CD4-positive, alpha-beta T cell treated with Interleukin-21 for 1 hour (primary cell): ENCODE measurements at regions not wholly inside any gene's neighbourhood (a gene's known extent, or its start where the extent isn't known, plus 50 kb on each side); places are given as distances from the start of the nearest gene placed in this dataset.

Experiments
- DNase-seq: peaks from one replicate; pipeline ENCODE4 v3.0.0-alpha.2; 2020

DNA sequence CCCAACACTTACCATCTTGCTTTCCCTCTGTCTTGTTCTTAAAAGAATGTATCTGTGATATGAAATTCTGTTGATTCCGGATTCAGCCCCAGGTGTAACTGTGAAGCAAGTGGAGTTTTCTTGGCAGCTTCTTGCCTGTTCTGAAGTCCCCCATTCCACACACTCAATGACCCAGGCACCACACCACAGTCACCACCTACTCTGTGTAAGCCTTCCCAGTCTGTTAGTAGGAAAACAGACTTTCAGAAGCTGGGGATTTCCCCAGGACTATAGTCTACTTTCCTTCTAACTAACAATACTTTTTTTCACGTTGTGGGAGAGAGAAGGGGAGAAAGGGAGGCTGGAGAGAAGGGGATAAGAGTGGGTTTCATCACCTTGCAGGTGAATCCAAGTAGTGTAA lies 299.1 kb upstream of the PROX1 start:
- DNase-seq: no peak

DNA sequence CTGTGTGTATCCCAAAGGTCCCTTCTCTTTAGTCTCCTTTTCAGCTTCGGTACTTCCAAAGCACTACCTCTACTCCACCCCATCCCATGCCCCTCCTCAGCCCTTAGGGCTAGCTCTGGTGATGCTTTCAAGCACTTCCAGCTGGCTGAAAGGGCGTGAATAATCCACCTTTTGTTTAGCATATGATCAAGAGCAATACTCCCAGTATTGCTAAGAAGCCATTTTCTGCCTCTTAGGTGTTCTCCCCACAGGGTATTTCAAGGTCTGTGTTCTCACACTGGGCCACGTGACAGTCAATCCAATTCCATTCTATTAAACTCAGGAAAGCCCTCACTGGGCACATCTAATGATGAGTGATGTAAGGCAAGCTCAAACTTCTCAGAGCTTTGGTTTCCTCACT lies 298.5 kb upstream of the PROX1 start:
- DNase-seq: no peak

DNA sequence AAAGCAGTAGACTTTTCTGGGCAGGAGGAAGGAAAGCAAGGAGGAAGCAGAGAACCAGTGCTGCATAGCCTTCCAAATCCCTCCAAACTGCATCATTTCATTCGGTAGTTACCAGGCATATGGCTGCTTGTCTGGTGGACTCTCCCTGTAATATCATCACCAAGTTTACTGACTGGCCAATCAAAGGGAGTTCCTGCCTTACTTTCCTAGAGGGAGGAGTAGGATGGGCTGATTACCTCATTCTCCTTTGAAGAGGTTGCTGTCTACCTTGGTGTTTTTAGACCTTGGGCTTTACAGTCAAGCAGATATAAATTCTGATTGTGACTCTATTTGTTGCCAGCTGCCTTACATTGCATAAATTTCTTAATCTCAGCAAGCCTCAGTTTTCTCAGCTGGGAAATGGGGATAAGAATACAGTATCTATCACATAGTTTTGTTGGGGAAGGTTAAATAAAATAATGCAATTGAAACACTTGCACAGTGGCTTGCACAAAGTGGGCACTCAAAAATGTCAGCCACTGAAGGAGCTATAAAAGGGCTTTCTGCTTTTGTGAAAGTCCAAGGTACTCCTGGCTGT lies 297.3 kb upstream of the PROX1 start:
- no peak for DNase-seq

DNA sequence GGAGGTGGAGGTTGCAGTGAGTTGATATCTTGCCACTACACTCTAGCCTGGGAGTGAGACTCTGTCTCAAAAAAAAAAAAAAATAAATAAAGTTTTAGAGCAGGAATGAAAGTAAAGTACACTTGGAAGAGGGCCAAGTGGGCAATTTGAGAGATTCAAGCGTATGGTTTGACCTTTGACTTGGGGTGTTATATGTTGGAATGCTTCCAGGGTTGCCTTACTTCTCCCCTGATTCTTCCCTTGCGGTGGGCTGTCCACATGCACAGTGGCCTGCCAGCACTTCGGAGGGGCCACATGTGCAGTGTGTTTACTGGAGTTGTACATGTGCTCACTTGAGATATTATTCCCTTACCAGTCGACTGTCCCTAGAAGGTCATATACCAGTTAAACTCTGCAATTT lies 295.5 kb upstream of the PROX1 start:
- DNase-seq: no peak

DNA sequence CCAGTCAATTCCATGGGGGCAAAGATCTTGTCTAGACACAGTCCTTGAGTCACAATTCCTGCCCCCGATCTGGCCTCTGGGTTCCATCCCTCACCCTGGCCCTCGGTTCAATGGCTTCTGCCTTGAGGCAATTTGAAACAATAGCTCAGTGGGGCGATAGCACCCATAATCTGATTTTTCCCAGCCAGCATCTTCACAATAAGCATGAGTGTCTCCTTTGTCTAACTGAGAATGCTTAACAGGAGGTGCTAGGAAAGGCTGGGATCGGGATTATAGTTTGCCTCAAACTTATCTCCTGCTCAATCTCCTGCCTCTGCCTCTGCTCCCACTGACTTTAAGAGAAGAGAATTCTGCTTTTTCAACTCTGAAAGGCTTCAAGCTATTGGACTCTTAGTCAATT lies 293.9 kb upstream of the PROX1 start:
- DNase-seq: no peak

DNA sequence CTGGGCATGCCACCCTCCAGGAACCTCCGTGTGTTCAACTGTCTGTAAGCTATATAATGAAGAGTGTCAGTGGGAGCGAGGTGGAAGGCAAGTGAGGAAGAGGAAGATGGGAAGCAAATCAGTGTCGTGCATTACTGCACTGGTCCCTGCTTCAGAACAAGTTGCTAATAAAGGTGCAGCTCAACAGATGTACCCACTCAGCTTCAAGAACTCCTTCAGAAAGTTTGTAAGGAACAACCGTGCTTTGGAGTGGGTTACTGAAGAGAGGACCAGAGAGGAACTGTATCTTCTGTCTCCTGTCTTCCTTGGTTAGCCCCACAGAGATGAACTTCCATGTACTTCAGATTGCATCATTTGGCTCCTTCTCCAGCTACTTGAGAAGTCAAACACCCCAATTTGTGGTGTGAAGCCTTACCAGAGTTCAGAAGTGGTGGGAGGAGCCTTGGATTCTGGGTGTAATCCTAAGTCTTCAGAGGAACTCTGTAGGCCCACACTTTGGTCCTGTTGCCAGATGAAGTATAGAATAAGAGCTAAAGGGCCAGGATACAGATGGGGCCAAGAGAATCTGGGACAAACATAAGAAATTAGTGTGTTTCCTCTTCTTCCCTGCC lies 290.5 kb upstream of the PROX1 start:
- no peak for DNase-seq

DNA sequence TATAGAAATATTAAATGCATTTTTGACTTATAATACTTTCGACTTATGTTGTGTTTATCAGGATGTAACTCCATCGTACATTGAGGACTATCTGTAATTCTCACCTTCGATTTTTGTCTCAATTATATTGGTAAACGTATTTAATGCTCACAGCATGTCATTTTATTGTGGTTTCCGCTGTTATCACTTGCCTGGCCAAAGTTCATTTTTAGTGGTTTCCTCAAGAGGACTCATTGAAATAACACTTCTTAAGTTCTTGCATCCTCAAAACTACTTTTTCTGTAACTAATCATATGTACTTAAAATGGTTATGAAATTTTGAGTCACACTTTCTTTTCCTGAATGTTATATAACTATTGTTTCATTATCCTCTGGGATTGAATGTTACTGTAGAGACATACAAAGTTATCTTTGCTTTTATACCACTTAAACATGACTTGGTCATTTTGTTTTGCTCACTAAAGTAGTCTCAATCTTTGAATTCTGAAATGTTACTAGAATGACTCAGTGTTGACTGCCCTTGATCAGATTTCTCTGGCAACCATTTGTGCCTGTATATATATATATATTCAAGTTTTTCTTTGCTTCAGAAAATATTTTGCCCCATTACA lies 289.6 kb upstream of the PROX1 start:
- no peak for DNase-seq

DNA sequence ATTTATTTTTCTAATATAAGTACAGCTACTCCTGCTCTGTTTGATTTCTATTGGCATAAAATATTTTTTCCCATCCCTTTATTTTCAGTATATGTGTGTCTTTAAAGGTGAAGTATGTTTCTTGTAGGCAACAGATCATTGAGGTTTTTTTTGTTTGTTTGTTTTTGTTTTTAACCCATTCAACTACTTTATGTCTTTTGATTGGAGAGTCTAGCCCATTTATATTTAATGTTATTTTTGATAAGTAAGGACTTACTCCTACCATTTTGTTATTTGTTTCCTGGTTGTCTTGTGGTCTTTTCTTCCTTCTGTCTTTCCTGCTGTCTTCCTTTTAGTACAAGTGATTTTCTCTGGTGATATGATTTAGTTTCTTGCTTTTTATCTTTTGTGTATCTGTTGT lies 285.1 kb upstream of the PROX1 start:
- DNase-seq: no peak

DNA sequence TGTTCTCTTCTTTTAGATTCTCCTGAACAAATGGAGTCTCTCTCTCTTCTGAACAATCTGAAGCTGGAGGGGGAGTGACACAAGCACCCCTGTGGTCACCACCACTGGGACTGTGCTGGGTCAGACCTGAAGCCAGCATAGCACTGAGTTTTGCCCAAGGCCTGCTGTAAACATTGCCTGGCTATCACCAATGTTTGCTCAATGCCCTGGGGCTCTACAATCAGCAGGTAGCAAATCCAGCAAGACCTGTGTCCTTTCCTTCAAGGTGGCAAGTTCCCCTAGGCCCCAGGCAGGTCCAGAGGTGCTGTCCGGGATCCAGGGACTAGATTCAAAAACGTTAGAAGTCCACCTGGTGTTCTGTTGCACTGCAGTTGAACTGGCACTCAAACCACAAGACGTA lies 282.8 kb upstream of the PROX1 start:
- DNase-seq: no peak

DNA sequence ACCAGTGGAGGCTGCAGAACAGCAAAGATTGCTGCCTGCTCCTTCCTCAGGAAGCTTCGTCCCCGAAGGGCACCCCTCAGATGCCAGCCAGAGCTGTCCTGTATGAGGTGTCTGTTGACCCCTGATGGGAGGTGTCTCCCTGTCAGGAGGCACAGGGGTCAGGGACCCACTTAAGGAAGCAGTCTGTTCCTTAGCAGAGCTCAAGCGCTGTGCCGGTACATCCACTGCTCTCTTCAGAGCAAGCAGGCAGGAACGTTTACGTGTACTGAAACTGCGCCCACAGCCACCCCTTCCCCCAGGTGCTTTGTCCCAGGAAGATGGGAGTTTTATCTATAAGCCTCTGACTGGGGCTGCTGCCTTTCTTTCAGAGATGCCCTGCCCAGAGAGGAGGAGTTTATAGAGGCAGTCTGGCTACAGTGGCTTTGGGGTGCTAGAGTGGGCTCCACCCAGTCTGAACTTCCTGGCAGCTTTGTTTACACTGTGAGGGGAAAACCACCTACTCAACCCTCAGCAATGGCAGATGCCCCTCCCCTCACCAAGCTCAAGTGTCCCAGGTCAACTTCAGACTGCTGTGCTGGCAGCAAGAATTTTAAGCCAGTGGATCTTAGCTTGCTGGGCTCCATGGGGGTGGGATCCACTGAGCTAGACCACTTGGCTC lies 275.8 kb upstream of the PROX1 start:
- DNase-seq: peak; percentile 19

DNA sequence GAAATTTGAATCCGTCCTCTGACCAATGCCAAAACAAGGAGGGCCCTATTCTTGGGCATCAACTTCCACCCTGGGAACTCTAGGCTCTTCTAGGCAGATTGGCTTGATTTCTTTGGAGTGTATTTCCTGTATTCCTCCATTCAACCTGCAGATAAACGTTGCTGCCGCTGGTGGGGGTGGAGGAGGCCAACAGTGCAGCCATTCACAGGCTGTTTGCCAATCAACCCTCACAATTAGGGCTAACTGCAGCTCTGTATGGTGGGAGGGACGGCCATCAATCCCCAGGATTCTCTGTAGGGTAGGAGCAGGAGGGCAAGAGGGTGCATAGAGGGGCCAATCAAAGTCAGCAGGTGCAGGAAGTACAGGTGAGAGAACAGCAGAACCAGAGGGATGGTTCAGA lies 273.1 kb upstream of the PROX1 start:
- DNase-seq: no peak

DNA sequence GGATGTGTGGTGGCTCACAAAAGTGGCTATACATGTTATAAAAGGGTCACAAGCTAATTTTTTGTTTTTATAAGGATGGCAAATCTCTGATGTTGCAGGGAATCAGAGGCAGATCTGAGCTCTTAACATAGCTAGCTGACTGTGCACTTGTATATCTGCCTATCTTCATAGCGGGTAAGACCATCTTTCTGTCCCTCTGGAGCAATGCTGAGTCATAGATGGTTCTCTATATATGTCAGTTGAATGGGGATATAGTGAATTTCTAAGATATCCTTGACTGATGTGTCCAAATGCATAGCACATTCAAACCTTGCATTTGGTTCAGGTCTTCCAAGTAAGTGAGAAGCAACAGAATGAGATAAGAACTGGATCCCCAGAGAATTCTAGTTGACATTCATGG lies 272.6 kb upstream of the PROX1 start:
- DNase-seq: no peak

DNA sequence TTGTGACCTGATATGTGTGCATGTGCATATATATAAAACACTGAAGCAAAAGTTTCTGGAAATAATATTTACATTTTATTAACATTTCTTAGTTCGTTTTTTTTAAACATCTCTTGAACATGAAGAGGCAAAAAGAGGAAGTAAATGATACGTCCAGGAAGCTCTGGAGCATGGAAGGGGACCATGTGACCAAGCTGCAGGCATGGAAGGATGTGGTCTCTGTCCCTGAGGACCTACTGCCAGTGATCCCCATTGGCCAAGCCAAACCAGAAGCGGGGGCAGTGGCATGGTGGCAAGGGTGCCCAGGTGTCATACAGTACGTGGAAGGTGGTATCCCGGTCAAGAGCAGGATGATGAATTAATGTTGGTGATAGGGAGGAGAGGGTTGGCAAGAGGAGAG lies 268.3 kb upstream of the PROX1 start:
- DNase-seq: no peak

DNA sequence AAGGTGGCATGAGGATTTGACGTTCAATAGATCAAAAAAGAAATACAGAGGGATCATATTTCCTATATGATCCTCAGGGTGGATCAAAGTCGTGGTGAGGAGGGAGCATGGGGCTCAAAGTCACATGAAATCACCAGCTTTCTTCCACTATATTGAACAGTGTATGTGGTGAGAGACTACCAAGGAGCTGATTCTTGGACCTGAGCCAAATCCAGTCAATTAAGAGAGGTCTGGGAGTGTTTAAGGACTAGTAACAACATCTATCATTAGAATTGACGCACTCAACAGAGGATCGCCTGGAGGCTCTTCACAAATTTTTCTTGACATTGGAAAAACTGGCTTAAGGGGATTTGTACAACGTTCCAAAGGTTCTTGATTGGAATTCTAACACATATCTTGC lies 267.7 kb upstream of the PROX1 start:
- no peak for DNase-seq

DNA sequence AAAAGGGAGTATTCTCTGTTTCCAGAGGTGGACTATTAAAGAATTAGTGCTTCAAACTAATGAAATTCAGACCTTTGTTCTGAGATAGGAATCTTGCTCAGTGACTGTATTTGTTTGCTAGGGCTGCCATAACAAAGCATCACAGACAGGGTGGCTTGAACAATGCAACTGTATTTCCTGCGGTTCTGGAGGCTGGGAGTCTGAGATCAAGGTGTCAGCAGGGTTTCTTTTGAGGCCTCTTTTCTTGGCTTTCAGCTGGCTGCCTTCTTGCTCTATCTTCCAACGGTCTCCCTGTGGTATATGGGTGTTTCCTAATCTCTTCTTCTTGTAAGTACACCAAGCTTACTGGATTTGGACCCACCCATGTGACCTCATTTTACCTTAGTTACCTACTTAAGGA lies 264.6 kb upstream of the PROX1 start:
- DNase-seq: no peak

DNA sequence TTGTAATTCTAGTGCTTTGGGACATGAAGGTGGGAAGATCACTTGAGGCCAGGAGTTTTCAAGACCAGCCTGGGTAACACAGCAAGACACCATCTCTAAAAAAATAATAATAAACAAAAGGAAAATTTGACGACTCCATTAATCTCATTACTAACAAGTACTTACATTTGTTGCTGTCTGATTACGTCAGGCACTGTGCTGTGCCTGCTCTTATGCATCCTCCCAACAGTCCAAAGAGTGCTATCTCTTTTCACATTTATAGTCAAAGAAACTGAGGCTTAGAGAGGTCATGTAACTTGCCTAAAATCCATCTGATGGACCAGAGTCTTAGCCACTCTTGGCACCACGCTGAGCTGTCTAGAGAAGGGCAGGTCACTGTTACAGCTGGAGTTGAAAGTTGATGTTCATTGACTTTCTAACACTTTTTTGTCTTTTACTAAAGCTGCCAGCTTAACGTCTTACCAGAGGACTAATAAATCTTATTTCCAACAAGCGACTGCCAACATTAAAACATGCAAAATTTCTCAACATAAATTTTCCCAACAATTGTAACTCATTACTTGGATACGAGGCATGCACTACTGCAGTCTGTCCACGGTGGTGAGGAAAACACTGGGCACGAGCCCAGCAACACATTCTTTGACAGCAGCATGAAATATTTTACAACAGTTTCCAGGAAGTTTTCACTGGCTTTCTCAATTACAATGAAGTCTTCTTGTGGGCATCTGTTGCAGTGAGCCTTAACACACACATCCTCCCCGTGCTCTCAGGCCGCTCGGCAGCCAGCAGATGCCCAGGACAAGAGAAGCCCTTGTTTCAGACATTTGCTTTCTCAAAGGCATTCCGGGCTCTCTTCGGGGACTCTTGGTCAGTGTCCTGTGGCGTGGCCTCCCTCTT lies 262.9 kb upstream of the PROX1 start:
- DNase-seq: no peak

DNA sequence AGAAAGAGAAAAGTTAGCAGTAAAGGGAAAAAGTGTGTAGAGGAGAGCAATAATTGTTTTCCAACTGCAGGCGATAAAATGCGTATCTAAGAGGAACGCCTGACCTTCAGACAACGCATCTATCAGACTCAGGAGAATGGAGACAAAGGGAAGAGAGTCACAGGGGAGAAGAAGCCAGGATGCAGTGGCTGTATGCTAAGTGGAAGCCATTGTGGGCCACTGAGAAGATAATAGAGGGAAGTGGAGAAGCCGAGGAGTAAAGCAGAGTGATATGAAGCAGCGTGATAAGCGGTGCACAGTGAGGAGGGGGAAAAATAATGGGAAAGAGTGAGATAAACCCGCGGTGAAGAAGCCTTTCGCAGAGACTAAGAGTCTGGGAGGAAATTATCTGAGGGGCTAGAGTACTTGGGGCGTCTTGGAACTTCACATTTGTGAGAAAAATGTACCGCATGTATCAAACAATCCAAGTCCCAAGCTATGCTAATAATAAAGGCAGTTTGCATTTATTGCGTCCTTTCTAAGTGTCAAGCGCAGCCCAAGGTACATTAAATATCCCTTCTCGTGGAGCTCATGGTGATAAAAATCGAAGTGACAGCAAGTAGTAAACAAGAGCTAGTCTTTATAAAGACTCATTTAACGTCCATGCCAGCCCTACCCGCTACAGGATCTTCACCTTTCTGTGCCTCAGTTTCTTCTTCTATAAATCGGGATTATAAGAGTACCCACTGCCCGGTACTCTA lies 259.8 kb upstream of the PROX1 start:
- DNase-seq: no peak

DNA sequence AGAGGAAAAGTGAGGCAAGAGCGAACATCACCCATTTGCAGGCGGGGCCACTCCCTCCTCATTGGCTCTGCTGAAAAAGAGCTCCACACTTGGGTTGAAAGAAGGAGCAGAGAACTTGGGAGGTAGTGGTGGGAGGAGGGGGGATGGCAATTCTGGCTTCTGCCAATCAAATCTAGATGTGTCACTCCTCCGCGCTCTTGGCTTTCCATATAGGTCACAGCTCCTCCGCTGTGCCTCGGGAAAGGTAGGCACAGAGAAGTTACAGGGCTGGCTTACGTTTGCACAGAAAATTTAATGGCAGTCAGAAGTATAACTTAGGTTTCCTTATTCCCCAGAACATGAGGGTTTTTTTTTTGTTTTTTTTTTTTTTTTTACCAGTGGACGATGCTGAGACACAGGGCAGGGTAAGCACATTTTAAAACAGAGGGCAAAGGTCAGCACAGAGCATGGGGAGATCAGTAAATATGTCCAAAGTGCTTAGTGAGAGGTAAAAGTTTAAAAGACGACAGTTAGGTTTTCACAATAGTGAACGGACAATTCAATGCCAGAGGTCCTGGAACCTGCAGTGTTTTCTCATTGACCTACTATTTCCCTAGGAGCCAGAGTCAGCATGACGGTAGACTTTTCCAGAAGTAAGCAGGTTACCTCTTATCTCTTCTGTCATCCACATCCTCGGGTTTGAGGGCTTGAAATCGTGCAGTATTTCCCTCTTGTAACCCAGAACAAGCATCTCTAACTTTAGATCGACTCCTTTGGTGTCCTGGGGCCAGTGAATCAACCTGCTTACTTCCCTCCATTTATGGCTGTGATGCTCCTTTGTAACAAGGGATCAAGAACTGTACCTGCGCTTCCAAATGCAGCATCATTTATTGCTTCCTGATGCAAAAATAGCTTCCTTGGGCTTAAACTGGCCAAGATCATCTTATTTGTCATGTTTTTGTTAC lies 258.9 kb upstream of the PROX1 start:
- no peak for DNase-seq

DNA sequence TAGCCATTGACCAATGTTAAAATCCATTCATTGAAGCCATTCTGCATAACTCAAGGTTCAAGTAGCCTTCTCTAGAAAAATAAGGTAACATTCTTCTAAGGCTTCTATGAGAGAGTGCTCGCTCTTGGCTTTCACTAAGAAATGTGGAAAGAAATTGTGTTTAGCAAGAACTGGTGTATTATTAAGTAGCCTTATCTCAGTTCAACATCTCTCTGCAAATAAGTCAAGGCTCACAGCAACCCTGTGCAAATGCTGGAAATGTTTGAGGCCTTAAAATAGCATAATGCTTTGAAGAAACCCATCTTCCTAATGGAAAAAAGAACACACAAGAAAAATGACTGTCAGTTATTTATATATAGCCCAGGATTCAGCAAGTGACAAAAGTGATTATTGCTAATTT lies 254.1 kb upstream of the PROX1 start:
- DNase-seq: no peak

DNA sequence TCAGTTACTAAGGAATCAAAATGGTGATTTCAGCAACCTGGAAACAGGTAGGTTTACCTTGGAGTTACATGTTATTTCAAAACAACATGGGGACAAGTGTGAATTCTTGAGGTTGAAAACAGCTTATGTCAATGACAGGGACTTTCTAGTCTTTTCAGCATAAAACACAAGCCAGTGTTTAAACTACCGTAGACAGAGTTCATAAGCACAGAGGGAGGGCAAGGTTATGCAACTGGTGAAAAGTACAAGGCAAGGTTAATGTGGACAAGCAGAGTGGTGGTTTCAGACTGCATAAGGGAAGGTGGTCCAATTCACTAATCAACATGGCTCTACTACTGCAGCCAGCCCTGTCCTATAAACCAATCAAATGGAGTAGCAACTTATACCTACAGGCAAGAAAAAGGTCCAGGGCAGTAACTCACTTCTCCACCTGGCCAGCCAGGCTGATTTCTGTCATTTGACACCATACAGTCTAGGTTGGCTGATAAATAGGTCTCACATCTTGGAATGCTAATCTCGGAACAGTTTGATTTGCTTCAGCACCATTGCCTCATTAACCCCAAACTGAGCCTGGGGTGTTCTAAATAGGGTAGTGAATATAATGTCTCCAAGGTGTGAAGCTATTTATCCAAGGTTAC lies 250.3 kb upstream of the PROX1 start:
- no peak for DNase-seq

DNA sequence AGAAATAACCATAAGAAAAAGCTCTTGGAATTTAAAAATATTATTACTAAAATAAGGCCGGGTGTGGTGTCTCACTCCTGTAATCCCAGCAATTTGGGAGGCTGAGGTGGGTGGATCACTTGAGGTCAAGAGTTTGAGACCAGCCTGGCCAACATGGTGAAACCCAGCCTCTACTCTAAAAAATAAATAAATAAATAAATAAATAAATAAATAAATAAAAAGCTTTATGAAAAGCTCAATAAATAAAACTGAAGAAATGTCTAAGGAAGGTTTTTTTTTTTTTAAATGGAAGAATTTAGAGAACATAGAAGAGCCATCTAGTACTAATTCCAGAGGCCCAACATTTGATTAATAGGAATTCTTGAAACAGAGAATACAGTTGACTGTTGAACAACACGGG lies 249.1 kb upstream of the PROX1 start:
- no peak for DNase-seq
